IPS DF 6.9 (cell line): ENCODE measurements at regions not wholly inside any gene's neighbourhood (a gene's known extent, or its start where the extent isn't known, plus 50 kb on each side); places are given as distances from the start of the nearest gene placed in this dataset.

Experiments used
- DNase-seq: peaks from one replicate; pipeline ENCODE4 v3.0.0-alpha.2; 2013; ENCODE audit warnings: low read depth, low spot score
- H3K27ac ChIP-seq: one replicate; pipeline ENCODE4 v1.5.1; 2013; ENCODE audit warnings: low read length, control low read depth
- H3K27me3 ChIP-seq: 2 replicates; pipeline ENCODE4 v1.6.1; 2013; ENCODE audit warnings: mild to moderate bottlenecking, low read length; ENCODE audit not compliant: control insufficient read depth, insufficient read depth
- H3K36me3 ChIP-seq: 2 replicates; pipeline ENCODE4 v1.6.1; 2013; ENCODE audit warnings: low read length; ENCODE audit not compliant: control insufficient read depth, insufficient read depth
- H3K4me1 ChIP-seq: 2 replicates; pipeline ENCODE4 v1.6.1; 2013; ENCODE audit warnings: low read length; ENCODE audit not compliant: control insufficient read depth, insufficient read depth
- H3K4me3 ChIP-seq: 2 replicates; pipeline ENCODE4 v1.5.1; 2013; ENCODE audit warnings: mild to moderate bottlenecking, low read length
- H3K9me3 ChIP-seq: 2 replicates; pipeline ENCODE4 v1.6.1; 2013; ENCODE audit warnings: low read length, inconsistent platforms; ENCODE audit not compliant: control insufficient read depth, insufficient read depth
- WGBS: extraction: QIAGEN DNeasy Blood & Tissue Kit; methylation state at CpG from one replicate; pipeline ENCODE4 v1.1.7; 2013; ENCODE audit warnings: mixed read lengths, missing lambda C conversion rate; ENCODE audit not compliant: insufficient read length, insufficient coverage; 5-methylcytosine and 5-hydroxymethylcytosine counted together

GRCh38 chr14:27123162-27123561 lies 525.3 kb upstream of the NOVA1 start:
- Histone ChIP-seq H3K36me3 (no peaks in the 10 kb centered on the region), H3K27me3 (no peaks in the 10 kb centered on the region; the same call in 1 of the 2 replicates), H3K9me3 (no peaks in the 10 kb centered on the region), H3K4me1 (no peaks in the 10 kb centered on the region), H3K4me3 (no peak overlapping the region), H3K27ac (no peak overlapping the region)
- WGBS = 100% methylated on average over 2 of the region's 4 CpGs
- DNase-seq = no peak

DNA sequence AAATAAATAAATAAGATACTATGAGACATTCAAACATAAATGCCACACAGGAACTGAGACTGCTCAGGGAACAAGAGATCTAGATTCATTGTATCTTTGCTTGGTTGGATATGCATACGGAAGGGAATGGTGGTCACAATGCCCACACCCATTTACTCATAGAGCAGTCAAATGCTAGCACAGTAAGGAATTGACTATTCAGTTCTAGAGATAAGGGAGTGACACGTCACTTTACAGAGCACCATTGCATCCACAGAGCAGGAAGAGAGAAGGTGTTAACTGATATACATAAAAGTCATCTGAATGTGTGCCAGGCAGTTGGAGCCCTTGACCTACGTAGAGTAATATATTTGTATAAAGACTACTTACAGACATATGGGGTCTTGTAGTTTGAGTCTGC lies 530.0 kb upstream of the NOVA1 start:
- no peaks in the 10 kb centered on the region for H3K4me1 ChIP-seq
- H3K27me3 ChIP-seq = no peaks in the 10 kb centered on the region; the same call in 1 of the 2 replicates
- no peaks in the 10 kb centered on the region for H3K36me3 ChIP-seq
- H3K27ac ChIP-seq = no peak overlapping the region
- DNase-seq = no peak
- WGBS = no CpG with 5 or more reads among the region's 3 CpGs
- H3K4me3 ChIP-seq = no peak overlapping the region
- H3K9me3 ChIP-seq = no peaks in the 10 kb centered on the region

GRCh38 chr14:27134200-27134599 lies 536.4 kb upstream of the NOVA1 start:
- H3K36me3 ChIP-seq = no peaks in the 10 kb centered on the region
- H3K27me3 ChIP-seq = no peaks in the 10 kb centered on the region
- no peak overlapping the region for H3K4me3 ChIP-seq
- no CpG with 5 or more reads among the region's 2 CpGs for WGBS
- no peaks in the 10 kb centered on the region for H3K9me3 ChIP-seq
- H3K4me1 ChIP-seq = no peaks in the 10 kb centered on the region
- H3K27ac ChIP-seq = no peak overlapping the region
- DNase-seq = no peak

DNA sequence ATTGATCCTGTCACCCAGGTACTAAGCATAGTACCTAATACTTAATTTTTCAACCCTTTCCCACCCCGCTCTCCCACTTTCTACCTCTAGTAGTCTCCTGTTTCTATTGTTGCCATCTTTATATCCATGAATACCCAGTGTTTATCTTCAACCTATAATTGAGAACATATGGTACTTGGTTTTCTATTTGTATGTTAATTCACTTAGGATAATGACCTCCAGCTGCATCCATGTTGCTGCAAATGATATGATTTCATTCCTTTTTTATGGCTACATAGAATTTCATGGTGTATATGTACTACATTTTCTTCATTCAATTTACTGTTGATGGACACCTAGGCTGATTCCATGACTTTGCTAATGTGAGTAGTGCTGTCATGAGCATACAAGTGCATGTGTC lies 547.3 kb upstream of the NOVA1 start:
- no peak for DNase-seq
- no CpG with 5 or more reads among the region's 1 CpG for WGBS
- Histone ChIP-seq H3K27me3 (no peaks in the 10 kb centered on the region), H3K4me1 (no peaks in the 10 kb centered on the region), H3K9me3 (no peaks in the 10 kb centered on the region), H3K4me3 (no peak overlapping the region), H3K27ac (no peak overlapping the region), H3K36me3 (no peaks in the 10 kb centered on the region)

- H3K27me3 ChIP-seq = no peaks in the 10 kb centered on the region
- DNase-seq = no peak
- no peak overlapping the region for H3K27ac ChIP-seq
- no peaks in the 10 kb centered on the region for H3K36me3 ChIP-seq
- H3K4me1 ChIP-seq = no peaks in the 10 kb centered on the region
- H3K9me3 ChIP-seq = no peaks in the 10 kb centered on the region
- H3K4me3 ChIP-seq = no peak overlapping the region
These were observed 550.3 kb upstream of the NOVA1 start for GRCh38 chr14:27148143-27148542.

DNA sequence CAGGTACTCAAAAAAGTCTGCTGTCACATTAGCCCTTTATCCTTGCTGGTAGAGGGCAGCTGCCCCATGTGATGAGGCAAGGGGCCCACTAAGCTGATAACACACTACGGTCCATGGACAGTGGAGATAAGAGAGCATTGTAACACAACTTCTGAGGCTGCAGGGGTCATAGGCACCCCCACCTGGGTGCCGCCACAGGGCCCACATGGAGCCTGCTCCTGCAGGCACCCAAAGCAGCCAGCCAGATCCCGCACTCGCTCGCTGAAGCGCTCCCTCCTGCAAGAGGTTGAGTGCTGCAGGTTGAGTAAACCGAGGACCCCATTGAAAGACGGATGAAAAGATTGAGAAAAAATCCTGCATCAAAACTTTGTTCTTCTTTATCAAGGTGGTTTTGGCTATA lies 566.3 kb upstream of the NOVA1 start:
- no peak overlapping the region for H3K27ac ChIP-seq
- no peaks in the 10 kb centered on the region for H3K9me3 ChIP-seq
- DNase-seq = no peak
- H3K36me3 ChIP-seq = no peaks in the 10 kb centered on the region
- no peaks in the 10 kb centered on the region for H3K27me3 ChIP-seq
- H3K4me3 ChIP-seq = no peak overlapping the region
- WGBS = no CpG with 5 or more reads among the region's 8 CpGs
- no peaks in the 10 kb centered on the region for H3K4me1 ChIP-seq

DNA sequence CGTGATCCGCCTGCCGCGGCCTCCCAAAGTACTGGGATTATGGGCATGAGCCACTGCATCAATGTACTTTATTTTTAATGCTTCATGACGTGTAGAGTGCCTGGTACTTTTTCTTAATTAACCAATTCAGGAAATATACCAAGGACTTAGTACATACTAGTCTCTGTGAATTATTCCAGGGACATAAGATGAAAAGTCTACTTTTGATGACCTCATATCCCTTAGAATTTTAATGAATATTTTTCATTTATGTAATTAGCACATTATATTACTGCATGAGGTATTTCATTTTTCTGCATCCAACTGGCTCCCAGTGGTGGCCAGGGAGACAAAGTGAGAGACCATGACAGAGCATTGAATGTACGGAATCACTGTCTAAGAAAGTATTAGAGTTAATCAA lies 577.7 kb upstream of the NOVA1 start:
- Histone ChIP-seq H3K36me3 (no peaks in the 10 kb centered on the region), H3K27me3 (no peaks in the 10 kb centered on the region), H3K9me3 (no peaks in the 10 kb centered on the region), H3K4me3 (no peak overlapping the region), H3K4me1 (no peaks in the 10 kb centered on the region), H3K27ac (no peak overlapping the region)
- DNase-seq = no peak
- WGBS = no CpG with 5 or more reads among the region's 6 CpGs

DNA sequence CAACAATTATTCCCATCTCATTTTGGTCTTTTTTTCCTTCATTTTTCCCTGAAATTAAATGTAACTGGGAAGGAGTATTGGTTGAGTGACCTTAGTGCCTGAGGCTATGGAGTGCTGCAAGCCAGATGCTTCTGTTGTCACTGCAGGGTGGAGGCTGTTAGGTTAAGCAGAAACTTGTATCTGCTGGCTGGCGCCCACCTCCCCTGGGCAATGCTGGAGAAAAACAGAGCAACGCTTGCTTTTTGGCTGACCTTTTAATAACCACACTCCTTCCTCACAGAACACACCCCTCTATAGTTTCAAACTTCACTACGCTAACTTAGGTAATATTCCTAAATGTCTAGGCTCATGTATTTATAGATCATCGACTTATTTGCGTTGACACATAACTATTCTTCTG lies 583.5 kb upstream of the NOVA1 start:
- H3K4me1 ChIP-seq = no peaks in the 10 kb centered on the region
- WGBS = no CpG with 5 or more reads among the region's 5 CpGs
- no peaks in the 10 kb centered on the region for H3K36me3 ChIP-seq
- DNase-seq = no peak
- no peaks in the 10 kb centered on the region for H3K9me3 ChIP-seq
- no peaks in the 10 kb centered on the region for H3K27me3 ChIP-seq
- no peak overlapping the region for H3K4me3 ChIP-seq
- no peak overlapping the region for H3K27ac ChIP-seq

GRCh38 chr14:27184427-27184826 lies 586.6 kb upstream of the NOVA1 start:
- Histone ChIP-seq H3K9me3 (no peaks in the 10 kb centered on the region), H3K4me3 (no peak overlapping the region), H3K27me3 (no peaks in the 10 kb centered on the region), H3K36me3 (no peaks in the 10 kb centered on the region), H3K27ac (no peak overlapping the region), H3K4me1 (no peaks in the 10 kb centered on the region)
- DNase-seq = no peak
- no CpG with 5 or more reads among the region's 4 CpGs for WGBS

- Histone ChIP-seq H3K9me3 (no peaks in the 10 kb centered on the region), H3K27me3 (no peaks in the 10 kb centered on the region), H3K27ac (no peak overlapping the region), H3K4me3 (no peak overlapping the region), H3K4me1 (no peaks in the 10 kb centered on the region), H3K36me3 (no peaks in the 10 kb centered on the region)
- DNase-seq = no peak
- no CpG with 5 or more reads among the region's 1 CpG for WGBS
These were observed 588.2 kb upstream of the NOVA1 start for GRCh38 chr14:27186048-27186447.

DNA sequence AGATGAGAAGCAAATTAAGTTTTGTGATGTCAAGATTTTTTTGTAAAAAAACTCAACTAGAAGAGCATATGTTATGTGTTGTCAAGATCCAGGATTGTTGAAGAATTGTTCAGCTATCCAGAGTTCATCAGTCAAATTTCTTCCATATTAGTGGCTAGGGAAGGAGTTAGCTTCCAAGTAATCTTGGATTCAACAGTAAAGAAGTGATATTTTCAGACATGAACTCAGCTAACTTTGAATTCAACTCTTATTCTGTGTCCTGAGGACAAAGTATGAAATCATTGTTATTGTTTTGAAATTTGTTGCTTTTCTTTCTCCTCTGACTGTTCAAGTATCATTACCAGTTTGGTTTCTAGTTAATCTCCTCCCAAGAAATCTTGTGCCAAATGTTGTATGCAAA lies 589.3 kb upstream of the NOVA1 start:
- no peaks in the 10 kb centered on the region for H3K9me3 ChIP-seq

More for the DNA sequence above, 589.3 kb upstream of the NOVA1 start:
- H3K4me1 ChIP-seq = no peaks in the 10 kb centered on the region
- H3K36me3 ChIP-seq = no peaks in the 10 kb centered on the region
- H3K4me3 ChIP-seq = no peak overlapping the region
- no peak overlapping the region for H3K27ac ChIP-seq
- no peak for DNase-seq
- H3K27me3 ChIP-seq = no peaks in the 10 kb centered on the region
